ENCODE measurements at regions not wholly inside any gene's neighbourhood (a gene's known extent, or its start where the extent isn't known, plus 50 kb on each side); places are given as distances from the start of the nearest gene placed in this dataset.
"Not testable (repeated sequence)": the region's sequence is repeated elsewhere in the genome, so short reads cannot be mapped to it uniquely, and the experiment has no call there.

DNA sequence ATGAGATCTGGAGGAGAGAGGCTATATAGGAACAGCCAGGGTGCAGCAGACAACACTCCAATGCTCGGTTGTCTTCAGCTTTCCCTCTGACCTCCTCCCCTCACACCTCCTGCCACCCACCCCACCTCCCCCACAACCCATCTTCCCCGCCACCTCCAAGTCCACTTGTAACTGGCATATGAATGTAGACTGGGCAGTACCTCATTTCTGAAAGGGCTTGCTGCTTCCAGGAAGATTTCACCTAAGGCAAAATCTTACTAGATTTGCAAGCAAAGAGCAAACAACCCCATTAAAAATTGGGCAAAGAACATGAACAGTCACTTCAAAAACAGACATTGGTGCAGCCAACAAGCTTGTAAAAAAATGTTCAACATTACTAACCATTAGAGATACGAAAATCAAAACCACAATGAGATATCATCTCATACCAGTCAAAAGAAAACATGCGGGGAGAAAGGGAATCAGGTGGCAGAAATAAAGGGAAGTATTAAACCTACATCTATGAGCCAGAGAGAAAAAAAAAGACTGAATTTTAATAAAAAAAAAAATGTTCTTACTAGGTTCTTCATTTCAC lies 164.6 kb upstream of the C1GALT1 start:
- H3K36me3 ChIP-seq, result no peaks in the 10 kb centered on the region
- no peak overlapping the region for H3K27ac ChIP-seq
- no peaks in the 10 kb centered on the region for H3K9me3 ChIP-seq
- H3K4me1 ChIP-seq, result no peaks in the 10 kb centered on the region
- H3K27me3 ChIP-seq, result no peaks in the 10 kb centered on the region
- H3K4me3 ChIP-seq, result no peak overlapping the region
- ATAC-seq, result no peak
- intact Hi-C loops (cut with DNase I), result no loop called here
- no peak for DNase-seq
- TF ChIP-seq POLR2A (IDR thresholded peaks at IDR 0.05), result no peak
- TF ChIP-seq, protein P1, sequence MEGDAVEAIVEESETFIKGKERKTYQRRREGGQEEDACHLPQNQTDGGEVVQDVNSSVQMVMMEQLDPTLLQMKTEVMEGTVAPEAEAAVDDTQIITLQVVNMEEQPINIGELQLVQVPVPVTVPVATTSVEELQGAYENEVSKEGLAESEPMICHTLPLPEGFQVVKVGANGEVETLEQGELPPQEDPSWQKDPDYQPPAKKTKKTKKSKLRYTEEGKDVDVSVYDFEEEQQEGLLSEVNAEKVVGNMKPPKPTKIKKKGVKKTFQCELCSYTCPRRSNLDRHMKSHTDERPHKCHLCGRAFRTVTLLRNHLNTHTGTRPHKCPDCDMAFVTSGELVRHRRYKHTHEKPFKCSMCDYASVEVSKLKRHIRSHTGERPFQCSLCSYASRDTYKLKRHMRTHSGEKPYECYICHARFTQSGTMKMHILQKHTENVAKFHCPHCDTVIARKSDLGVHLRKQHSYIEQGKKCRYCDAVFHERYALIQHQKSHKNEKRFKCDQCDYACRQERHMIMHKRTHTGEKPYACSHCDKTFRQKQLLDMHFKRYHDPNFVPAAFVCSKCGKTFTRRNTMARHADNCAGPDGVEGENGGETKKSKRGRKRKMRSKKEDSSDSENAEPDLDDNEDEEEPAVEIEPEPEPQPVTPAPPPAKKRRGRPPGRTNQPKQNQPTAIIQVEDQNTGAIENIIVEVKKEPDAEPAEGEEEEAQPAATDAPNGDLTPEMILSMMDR (IDR thresholded peaks at IDR 0.05), result no peak
- WGBS (ENCODE audit: insufficient coverage, low coverage, low lambda C conversion rate, missing lambda C conversion rate), result 55% methylated on average over 4 of the region's 4 CpGs

DNA sequence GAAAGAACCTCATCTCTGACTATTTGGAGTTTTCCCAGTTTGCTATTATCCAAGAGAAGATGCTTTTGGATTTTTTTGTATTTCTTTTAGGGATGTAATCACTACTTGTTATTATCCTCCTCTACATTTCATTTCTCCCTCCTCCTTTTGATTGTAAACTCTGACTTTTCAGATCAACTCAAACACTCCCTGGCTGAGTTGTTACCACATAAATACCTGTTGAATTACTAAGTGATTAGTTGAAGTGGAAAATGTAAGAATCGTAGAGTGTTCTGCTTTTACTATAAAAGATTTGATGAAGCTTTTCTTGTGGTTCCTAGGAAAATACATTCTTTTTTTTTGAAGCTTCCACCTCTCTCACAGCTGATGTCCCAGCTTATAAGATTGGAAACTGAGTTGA lies 164.1 kb upstream of the C1GALT1 start:
- Histone ChIP-seq H3K9me3 (no peaks in the 10 kb centered on the region), H3K27ac (no peak overlapping the region), H3K4me3 (no peak overlapping the region), H3K4me1 (no peaks in the 10 kb centered on the region), H3K36me3 (no peaks in the 10 kb centered on the region), H3K27me3 (no peaks in the 10 kb centered on the region)
- WGBS (ENCODE audit: insufficient coverage, low coverage, low lambda C conversion rate, missing lambda C conversion rate), result 75% methylated on average over 1 of the region's 1 CpG
- intact Hi-C loops (cut with DNase I), result no loop called here
- no peak for DNase-seq
- no peak for TF ChIP-seq POLR2A (IDR thresholded peaks at IDR 0.05)
- TF ChIP-seq, protein P1 (IDR thresholded peaks at IDR 0.05), result no peak
- ATAC-seq, result no peak

DNA sequence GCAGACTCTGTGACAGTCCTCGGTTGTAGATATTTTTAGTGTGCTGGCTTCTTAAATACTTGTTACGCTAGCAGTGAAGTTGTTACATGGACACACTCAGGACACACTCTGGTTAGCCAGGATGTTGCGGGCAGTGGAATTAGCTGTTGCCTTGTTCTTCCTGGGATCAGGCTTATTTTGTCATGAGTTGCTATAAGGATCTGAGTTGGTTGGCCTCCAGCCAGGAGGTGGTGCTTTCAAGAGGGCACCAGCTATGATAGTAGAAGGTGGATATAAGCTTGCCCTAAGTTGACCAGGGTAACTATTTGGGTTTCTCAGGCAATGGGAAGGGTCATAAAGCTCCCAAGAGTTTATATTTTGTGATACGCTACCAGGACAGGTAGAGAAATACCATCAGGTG lies 150.1 kb upstream of the C1GALT1 start:
- no peaks in the 10 kb centered on the region for H3K9me3 ChIP-seq
- no peaks in the 10 kb centered on the region for H3K4me1 ChIP-seq
- no peaks in the 10 kb centered on the region for H3K27me3 ChIP-seq
- ATAC-seq (no peak), DNase-seq (no peak)
- H3K36me3 ChIP-seq, result no peaks in the 10 kb centered on the region
- no peak overlapping the region for H3K27ac ChIP-seq
- TF ChIP-seq POLR2A (IDR thresholded peaks at IDR 0.05), result no peak
- TF ChIP-seq, protein P1 (IDR thresholded peaks at IDR 0.05), result no peak
- no peak overlapping the region for H3K4me3 ChIP-seq
- WGBS (ENCODE audit: insufficient coverage, low coverage, low lambda C conversion rate, missing lambda C conversion rate), result 88% methylated on average over 3 of the region's 4 CpGs
- intact Hi-C loops (cut with DNase I), result no loop called here

DNA sequence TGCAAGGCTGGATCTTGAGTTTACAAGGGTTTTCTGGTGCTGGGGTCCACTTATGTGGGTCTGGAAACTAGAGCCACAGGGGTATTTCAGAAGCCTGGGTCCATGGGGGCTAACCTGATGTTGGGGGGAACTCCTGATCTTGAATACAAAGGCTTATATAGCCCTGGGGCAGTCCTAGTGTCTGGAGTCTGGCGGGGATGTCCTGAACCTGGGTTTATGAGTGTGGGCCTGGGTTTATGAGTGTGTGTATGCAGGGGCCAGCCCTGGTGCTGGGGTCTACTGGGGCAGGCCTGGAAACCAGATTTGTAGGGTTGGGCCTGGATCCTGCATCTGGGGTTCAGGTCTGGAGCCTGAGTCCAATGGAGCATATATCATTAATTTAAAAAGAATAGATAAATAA lies 146.5 kb upstream of the C1GALT1 start:
- no CpG with 5 or more reads among the region's 1 CpG for WGBS (ENCODE audit: insufficient coverage, low coverage, low lambda C conversion rate, missing lambda C conversion rate)
- intact Hi-C loops (cut with DNase I), result no loop called here
- Histone ChIP-seq H3K36me3 (no peaks in the 10 kb centered on the region), H3K27me3 (no peaks in the 10 kb centered on the region), H3K4me3 (no peak overlapping the region), H3K27ac (no peak overlapping the region), H3K4me1 (no peaks in the 10 kb centered on the region), H3K9me3 (no peaks in the 10 kb centered on the region)
- DNase-seq, result no peak
- no peak for ATAC-seq
- TF ChIP-seq, protein P1 (IDR thresholded peaks at IDR 0.05), result no peak
- TF ChIP-seq POLR2A (IDR thresholded peaks at IDR 0.05), result no peak

DNA sequence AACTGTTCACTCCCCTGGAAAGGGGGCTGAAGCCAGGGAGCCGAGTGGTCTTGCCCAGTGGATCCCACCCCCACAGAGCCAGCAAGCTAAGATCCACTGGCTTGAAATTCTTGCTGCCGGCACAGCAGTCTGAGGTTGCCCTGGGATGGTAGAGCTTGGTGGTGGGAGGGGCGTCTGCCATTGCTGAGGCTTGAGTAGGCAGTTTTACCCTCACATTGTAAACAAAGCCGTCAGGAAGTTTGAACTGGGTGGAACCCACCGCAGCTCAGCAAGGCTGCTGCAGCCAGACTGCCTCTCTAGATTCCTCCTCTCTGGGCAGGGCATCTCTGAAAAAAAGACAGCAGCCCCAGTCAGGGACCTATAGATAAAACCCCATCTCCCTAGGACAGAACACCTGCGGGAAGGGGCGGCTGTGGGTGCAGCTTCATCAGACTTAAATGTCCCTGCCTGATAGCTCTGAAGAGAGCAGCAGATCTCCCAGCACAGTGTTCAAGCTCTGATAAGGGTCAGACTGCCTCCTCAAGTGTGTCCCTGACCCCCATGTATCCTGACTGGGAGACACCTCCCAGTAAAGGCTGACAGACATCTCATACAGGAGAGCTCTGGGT lies 140.0 kb upstream of the C1GALT1 start:
- DNase-seq; H3K27ac ChIP-seq; H3K9me3 ChIP-seq; H3K27me3 ChIP-seq; H3K4me3 ChIP-seq; H3K4me1 ChIP-seq; ATAC-seq; intact Hi-C loops (cut with DNase I); H3K36me3 ChIP-seq: not testable (repeated sequence)
- 43% methylated on average over 1 of the region's 7 CpGs for WGBS (ENCODE audit: insufficient coverage, low coverage, low lambda C conversion rate, missing lambda C conversion rate)

Measured in right lobe of liver (tissue), 6 donors.